ENCODE measurements at regions not wholly inside any gene's neighbourhood (a gene's known extent, or its start where the extent isn't known, plus 50 kb on each side); places are given as distances from the start of the nearest gene placed in this dataset.
A peak's percentile ranks its signal among the peaks of the same experiment; 100 is the strongest.

DNA sequence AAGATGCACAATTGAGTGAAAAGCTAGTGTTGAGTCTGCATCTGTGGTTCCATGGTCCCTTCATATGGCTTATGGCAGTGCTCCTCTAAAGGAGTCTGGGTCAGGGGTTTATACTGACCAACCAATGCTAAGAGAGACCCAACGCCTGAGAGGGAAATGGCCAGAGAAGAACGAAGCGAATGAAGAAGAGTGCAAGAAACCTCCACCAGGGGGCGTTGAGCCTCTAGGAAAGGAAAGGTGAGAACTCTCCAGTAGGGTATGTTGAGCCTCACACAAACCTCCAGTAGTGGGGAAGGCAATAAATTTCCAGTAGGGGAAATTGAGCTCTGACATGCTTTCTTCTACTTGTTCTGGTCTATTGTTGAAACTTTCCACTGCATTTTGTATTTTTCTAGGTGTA, 470.6 kb downstream of the PRDM9 start:
- TF ChIP-seq KDM5A (IDR thresholded peaks at IDR 0.05; ENCODE audit: borderline replicate concordance, low read length): no peak
- no peak for TF ChIP-seq NR2F6 (IDR thresholded peaks at IDR 0.05)
- no peak for TF ChIP-seq NR2F6 (CRISPR knock-in tag; IDR thresholded peaks at IDR 0.05)
- TF ChIP-seq TP53 (CRISPR knock-in tag; conservative IDR thresholded peaks at IDR 0.05): no peak
- no peak for TF ChIP-seq RAD51 (IDR thresholded peaks at IDR 0.05; ENCODE audit: borderline replicate concordance)
- TF ChIP-seq, protein P1, sequence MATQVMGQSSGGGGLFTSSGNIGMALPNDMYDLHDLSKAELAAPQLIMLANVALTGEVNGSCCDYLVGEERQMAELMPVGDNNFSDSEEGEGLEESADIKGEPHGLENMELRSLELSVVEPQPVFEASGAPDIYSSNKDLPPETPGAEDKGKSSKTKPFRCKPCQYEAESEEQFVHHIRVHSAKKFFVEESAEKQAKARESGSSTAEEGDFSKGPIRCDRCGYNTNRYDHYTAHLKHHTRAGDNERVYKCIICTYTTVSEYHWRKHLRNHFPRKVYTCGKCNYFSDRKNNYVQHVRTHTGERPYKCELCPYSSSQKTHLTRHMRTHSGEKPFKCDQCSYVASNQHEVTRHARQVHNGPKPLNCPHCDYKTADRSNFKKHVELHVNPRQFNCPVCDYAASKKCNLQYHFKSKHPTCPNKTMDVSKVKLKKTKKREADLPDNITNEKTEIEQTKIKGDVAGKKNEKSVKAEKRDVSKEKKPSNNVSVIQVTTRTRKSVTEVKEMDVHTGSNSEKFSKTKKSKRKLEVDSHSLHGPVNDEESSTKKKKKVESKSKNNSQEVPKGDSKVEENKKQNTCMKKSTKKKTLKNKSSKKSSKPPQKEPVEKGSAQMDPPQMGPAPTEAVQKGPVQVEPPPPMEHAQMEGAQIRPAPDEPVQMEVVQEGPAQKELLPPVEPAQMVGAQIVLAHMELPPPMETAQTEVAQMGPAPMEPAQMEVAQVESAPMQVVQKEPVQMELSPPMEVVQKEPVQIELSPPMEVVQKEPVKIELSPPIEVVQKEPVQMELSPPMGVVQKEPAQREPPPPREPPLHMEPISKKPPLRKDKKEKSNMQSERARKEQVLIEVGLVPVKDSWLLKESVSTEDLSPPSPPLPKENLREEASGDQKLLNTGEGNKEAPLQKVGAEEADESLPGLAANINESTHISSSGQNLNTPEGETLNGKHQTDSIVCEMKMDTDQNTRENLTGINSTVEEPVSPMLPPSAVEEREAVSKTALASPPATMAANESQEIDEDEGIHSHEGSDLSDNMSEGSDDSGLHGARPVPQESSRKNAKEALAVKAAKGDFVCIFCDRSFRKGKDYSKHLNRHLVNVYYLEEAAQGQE (IDR thresholded peaks at IDR 0.05; ENCODE audit: borderline replicate concordance in 1 of 2, low read depth in 1 of 2, low read length in 2 of 2): no peak
- TF ChIP-seq, protein P2, sequence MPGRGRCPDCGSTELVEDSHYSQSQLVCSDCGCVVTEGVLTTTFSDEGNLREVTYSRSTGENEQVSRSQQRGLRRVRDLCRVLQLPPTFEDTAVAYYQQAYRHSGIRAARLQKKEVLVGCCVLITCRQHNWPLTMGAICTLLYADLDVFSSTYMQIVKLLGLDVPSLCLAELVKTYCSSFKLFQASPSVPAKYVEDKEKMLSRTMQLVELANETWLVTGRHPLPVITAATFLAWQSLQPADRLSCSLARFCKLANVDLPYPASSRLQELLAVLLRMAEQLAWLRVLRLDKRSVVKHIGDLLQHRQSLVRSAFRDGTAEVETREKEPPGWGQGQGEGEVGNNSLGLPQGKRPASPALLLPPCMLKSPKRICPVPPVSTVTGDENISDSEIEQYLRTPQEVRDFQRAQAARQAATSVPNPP (CRISPR knock-in tag; IDR thresholded peaks at IDR 0.05): no peak
- peak; percentile 25; the same call in 1 of the 2 replicates for TF ChIP-seq SMC3 (IDR thresholded peaks at IDR 0.05; ENCODE audit: low read length)
- TF ChIP-seq EZH2 (conservative IDR thresholded peaks at IDR 0.05; ENCODE audit: low read depth, low read length): no peak
- TF ChIP-seq ZSCAN30 (CRISPR knock-in tag; IDR thresholded peaks at IDR 0.05): no peak

Measured in HepG2 (cell line).